Central memory CD8-positive, alpha-beta T cell (primary cell): ENCODE measurements at regions not wholly inside any gene's neighbourhood (a gene's known extent, or its start where the extent isn't known, plus 50 kb on each side); places are given as distances from the start of the nearest gene placed in this dataset.
"Not testable (repeated sequence)": the region's sequence is repeated elsewhere in the genome, so short reads cannot be mapped to it uniquely, and the experiment has no call there.

Experiments
- ATAC-seq: fragments of 150-1000 bp; cut with Tn5 transposase; replicated peaks from 2 replicates; pipeline ENCODE4 v1.10.0; 2022; ENCODE audit warnings: mild to moderate bottlenecking, moderate FRiP score, moderate number of reproducible peaks; ENCODE audit not compliant: poor library complexity, severe bottlenecking; ENCODE audit errors: extremely low read depth
- DNase-seq, 2 donors: peaks; one replicate each; pipeline ENCODE4 v3.0.0; 2021; ENCODE audit warnings: low spot score in 2 of 2
- H3K27ac Mint-ChIP-seq: one replicate; pipeline ENCODE4 v1.8.0; 2022; ENCODE audit warnings: low read depth, mild to moderate bottlenecking, moderate library complexity, mixed read lengths
- H3K27me3 Mint-ChIP-seq: one replicate; pipeline ENCODE4 v1.8.0; 2022; ENCODE audit warnings: mixed read lengths
- H3K36me3 Mint-ChIP-seq: one replicate; pipeline ENCODE4 v1.8.0; 2022; ENCODE audit warnings: mild to moderate bottlenecking, moderate library complexity, mixed read lengths; ENCODE audit not compliant: insufficient read depth
- H3K4me1 Mint-ChIP-seq: one replicate; pipeline ENCODE4 v1.8.0; 2022; ENCODE audit warnings: mixed read lengths
- H3K4me3 Mint-ChIP-seq: one replicate; pipeline ENCODE4 v1.8.0; 2022; ENCODE audit warnings: mild to moderate bottlenecking, moderate library complexity, mixed read lengths
- H3K9me3 Mint-ChIP-seq: one replicate; pipeline ENCODE4 v1.8.0; 2022; ENCODE audit warnings: mixed read lengths

- peaks cover 19% of the 10 kb centered on the region for H3K9me3 Mint-ChIP-seq
- no peak overlapping the region for H3K27ac Mint-ChIP-seq
- no peaks in the 10 kb centered on the region for H3K36me3 Mint-ChIP-seq
- no peak overlapping the region for H3K4me3 Mint-ChIP-seq
- DNase-seq (no peak), ATAC-seq (no peak)
- no peaks in the 10 kb centered on the region for H3K4me1 Mint-ChIP-seq
- no peaks in the 10 kb centered on the region for H3K27me3 Mint-ChIP-seq
Observed at GRCh38 chr19:28118235-28118634, 1094.7 kb downstream of the UQCRFS1 start.

- H3K27ac Mint-ChIP-seq = no peak overlapping the region
Observed at GRCh38 chr19:28117143-28117542, 1095.8 kb downstream of the UQCRFS1 start.

GRCh38 chr19:28116379-28116778 is 1096.6 kb downstream of the UQCRFS1 start:
- not testable (repeated sequence) for DNase-seq, H3K4me1 Mint-ChIP-seq, ATAC-seq, H3K27me3 Mint-ChIP-seq, H3K36me3 Mint-ChIP-seq, H3K4me3 Mint-ChIP-seq, H3K27ac Mint-ChIP-seq
- peaks cover 20% of the 10 kb centered on the region for H3K9me3 Mint-ChIP-seq

More at GRCh38 chr19:28117143-28117542, 1095.8 kb downstream of the UQCRFS1 start:
- Mint-ChIP-seq H3K36me3 (no peaks in the 10 kb centered on the region), H3K9me3 (peaks cover 20% of the 10 kb centered on the region), H3K4me1 (no peaks in the 10 kb centered on the region), H3K4me3 (no peak overlapping the region), H3K27me3 (no peaks in the 10 kb centered on the region)
- DNase-seq (no peak), ATAC-seq (no peak)

GRCh38 chr19:28103921-28104320 is 1109.0 kb downstream of the UQCRFS1 start:
- ATAC-seq (no peak), DNase-seq (no peak)
- Mint-ChIP-seq H3K27ac (no peak overlapping the region), H3K4me1 (no peaks in the 10 kb centered on the region), H3K9me3 (no peaks in the 10 kb centered on the region), H3K4me3 (no peak overlapping the region), H3K36me3 (no peaks in the 10 kb centered on the region), H3K27me3 (no peaks in the 10 kb centered on the region)

GRCh38 chr19:28084659-28085157 is 1128.2 kb downstream of the UQCRFS1 start:
- not testable (repeated sequence) for H3K36me3 Mint-ChIP-seq, ATAC-seq, DNase-seq, H3K27me3 Mint-ChIP-seq, H3K4me3 Mint-ChIP-seq, H3K4me1 Mint-ChIP-seq, H3K27ac Mint-ChIP-seq
- peaks cover 16% of the 10 kb centered on the region for H3K9me3 Mint-ChIP-seq

GRCh38 chr19:28076628-28077027 is 1136.3 kb downstream of the UQCRFS1 start:
- Mint-ChIP-seq H3K4me3 (no peak overlapping the region), H3K27me3 (peaks cover 16% of the 10 kb centered on the region), H3K4me1 (no peaks in the 10 kb centered on the region), H3K36me3 (peaks cover 1% of the 10 kb centered on the region), H3K9me3 (peaks cover 18% of the 10 kb centered on the region), H3K27ac (no peak overlapping the region)
- ATAC-seq (no peak), DNase-seq (no peak)

GRCh38 chr19:28075229-28075628 is 1137.7 kb downstream of the UQCRFS1 start:
- Mint-ChIP-seq H3K27me3 (peaks cover 16% of the 10 kb centered on the region), H3K9me3 (peaks cover 18% of the 10 kb centered on the region), H3K4me1 (no peaks in the 10 kb centered on the region), H3K4me3 (no peak overlapping the region), H3K36me3 (peaks cover 1% of the 10 kb centered on the region), H3K27ac (no peak overlapping the region)
- DNase-seq = no peak
- ATAC-seq = no peak

- peaks cover 16% of the 10 kb centered on the region for H3K27me3 Mint-ChIP-seq
- no peaks in the 10 kb centered on the region for H3K4me1 Mint-ChIP-seq
- no peak overlapping the region for H3K4me3 Mint-ChIP-seq
- peaks cover 1% of the 10 kb centered on the region for H3K36me3 Mint-ChIP-seq
- DNase-seq (no peak), ATAC-seq (no peak)
- no peak overlapping the region for H3K27ac Mint-ChIP-seq
- H3K9me3 Mint-ChIP-seq = peaks cover 14% of the 10 kb centered on the region
Observed at GRCh38 chr19:28074773-28075172, 1138.2 kb downstream of the UQCRFS1 start.

- no peaks in the 10 kb centered on the region for H3K36me3 Mint-ChIP-seq
- H3K4me3 Mint-ChIP-seq = no peak overlapping the region
- no peaks in the 10 kb centered on the region for H3K9me3 Mint-ChIP-seq
- no peak overlapping the region for H3K27ac Mint-ChIP-seq
- no peaks in the 10 kb centered on the region for H3K27me3 Mint-ChIP-seq
- H3K4me1 Mint-ChIP-seq = no peaks in the 10 kb centered on the region
- ATAC-seq (no peak), DNase-seq (no peak)
Observed at GRCh38 chr19:28067882-28068281, 1145.1 kb downstream of the UQCRFS1 start.

- no peak overlapping the region for H3K4me3 Mint-ChIP-seq
- no peaks in the 10 kb centered on the region for H3K4me1 Mint-ChIP-seq
- DNase-seq = no peak
- ATAC-seq = no peak
- no peak overlapping the region for H3K27ac Mint-ChIP-seq
- no peaks in the 10 kb centered on the region for H3K9me3 Mint-ChIP-seq
- no peaks in the 10 kb centered on the region for H3K27me3 Mint-ChIP-seq
- no peaks in the 10 kb centered on the region for H3K36me3 Mint-ChIP-seq
Observed at GRCh38 chr19:28066988-28067387, 1146.0 kb downstream of the UQCRFS1 start.

GRCh38 chr19:28066161-28066560 is 1146.8 kb downstream of the UQCRFS1 start:
- Mint-ChIP-seq H3K27ac (no peak overlapping the region), H3K4me1 (no peaks in the 10 kb centered on the region), H3K36me3 (no peaks in the 10 kb centered on the region), H3K9me3 (no peaks in the 10 kb centered on the region), H3K4me3 (no peak overlapping the region), H3K27me3 (no peaks in the 10 kb centered on the region)
- no peak for DNase-seq
- no peak for ATAC-seq

GRCh38 chr19:28065026-28065425 is 1147.9 kb downstream of the UQCRFS1 start:
- Mint-ChIP-seq H3K27me3 (no peaks in the 10 kb centered on the region), H3K4me3 (no peak overlapping the region)

GRCh38 chr19:28063702-28064101 is 1149.2 kb downstream of the UQCRFS1 start:
- H3K4me3 Mint-ChIP-seq = no peak overlapping the region
- no peak overlapping the region for H3K27ac Mint-ChIP-seq
- no peak for ATAC-seq
- H3K36me3 Mint-ChIP-seq = no peaks in the 10 kb centered on the region
- no peak for DNase-seq
- no peaks in the 10 kb centered on the region for H3K4me1 Mint-ChIP-seq
- no peaks in the 10 kb centered on the region for H3K9me3 Mint-ChIP-seq
- H3K27me3 Mint-ChIP-seq = no peaks in the 10 kb centered on the region

More at GRCh38 chr19:28065026-28065425, 1147.9 kb downstream of the UQCRFS1 start:
- Mint-ChIP-seq H3K4me1 (no peaks in the 10 kb centered on the region), H3K36me3 (no peaks in the 10 kb centered on the region), H3K27ac (no peak overlapping the region), H3K9me3 (no peaks in the 10 kb centered on the region)
- DNase-seq = no peak
- no peak for ATAC-seq

GRCh38 chr19:28061111-28061510 is 1151.8 kb downstream of the UQCRFS1 start:
- Mint-ChIP-seq H3K9me3 (no peaks in the 10 kb centered on the region), H3K36me3 (no peaks in the 10 kb centered on the region), H3K4me3 (no peak overlapping the region), H3K4me1 (no peaks in the 10 kb centered on the region), H3K27me3 (no peaks in the 10 kb centered on the region), H3K27ac (no peak overlapping the region)
- ATAC-seq (no peak), DNase-seq (no peak)
